ENCODE measurements at regions not wholly inside any gene's neighbourhood (a gene's known extent, or its start where the extent isn't known, plus 50 kb on each side); places are given as distances from the start of the nearest gene placed in this dataset.

- no peak for DNase-seq (ENCODE audit: low read depth in 4 of 4, low spot score in 3 of 4)
Observed at GRCh38 chr9:29701559-29701958, 2128.3 kb upstream of the C9orf72 start.

- no peak for DNase-seq (ENCODE audit: low read depth in 4 of 4, low spot score in 3 of 4)
Observed at GRCh38 chr9:29701971-29702370, 2128.7 kb upstream of the C9orf72 start.

GRCh38 chr9:29714860-29715259 is 2141.6 kb upstream of the C9orf72 start:
- DNase-seq (ENCODE audit: low read depth in 4 of 4, low spot score in 3 of 4), result no peak

GRCh38 chr9:29717631-29718030 is 2144.3 kb upstream of the C9orf72 start:
- DNase-seq (ENCODE audit: low read depth in 4 of 4, low spot score in 3 of 4), result no peak

- DNase-seq (ENCODE audit: low read depth in 4 of 4, low spot score in 3 of 4), result no peak
Observed at GRCh38 chr9:29730163-29730562, 2156.9 kb upstream of the C9orf72 start.

- no peak for DNase-seq (ENCODE audit: low read depth in 4 of 4, low spot score in 3 of 4)
Observed at GRCh38 chr9:29740518-29740917, 2167.2 kb upstream of the C9orf72 start.

- DNase-seq (ENCODE audit: low read depth in 4 of 4, low spot score in 3 of 4), result no peak
Observed at GRCh38 chr9:29741169-29741568, 2167.9 kb upstream of the C9orf72 start.

- DNase-seq (ENCODE audit: low read depth in 4 of 4, low spot score in 3 of 4), result no peak
Observed at GRCh38 chr9:29750062-29750461, 2176.8 kb upstream of the C9orf72 start.

- DNase-seq (ENCODE audit: low read depth in 4 of 4, low spot score in 3 of 4), result no peak
Observed at GRCh38 chr9:29751226-29751625, 2177.9 kb upstream of the C9orf72 start.

- DNase-seq (ENCODE audit: low read depth in 4 of 4, low spot score in 3 of 4), result no peak
Observed at GRCh38 chr9:29753638-29754037, 2180.4 kb upstream of the C9orf72 start.

- no peak for DNase-seq (ENCODE audit: low read depth in 4 of 4, low spot score in 3 of 4)
Observed at GRCh38 chr9:29769019-29769418, 2195.7 kb upstream of the C9orf72 start.

- DNase-seq (ENCODE audit: low read depth in 4 of 4, low spot score in 3 of 4), result no peak
Observed at GRCh38 chr9:29773676-29774075, 2200.4 kb upstream of the C9orf72 start.

GRCh38 chr9:29775491-29775890 is 2202.2 kb upstream of the C9orf72 start:
- no peak for DNase-seq (ENCODE audit: low read depth in 4 of 4, low spot score in 3 of 4)

GRCh38 chr9:29778281-29778849 is 2205.1 kb upstream of the C9orf72 start:
- no peak for DNase-seq (ENCODE audit: low read depth in 4 of 4, low spot score in 3 of 4)

- no peak for DNase-seq (ENCODE audit: low read depth in 4 of 4, low spot score in 3 of 4)
Observed at GRCh38 chr9:29793970-29794369, 2220.7 kb upstream of the C9orf72 start.

GRCh38 chr9:29796291-29796952 is 2223.1 kb upstream of the C9orf72 start:
- no peak for DNase-seq (ENCODE audit: low read depth in 4 of 4, low spot score in 3 of 4)

GRCh38 chr9:29798599-29798998 is 2225.3 kb upstream of the C9orf72 start:
- DNase-seq (ENCODE audit: low read depth in 4 of 4, low spot score in 3 of 4), result no peak

GRCh38 chr9:29799227-29799626 is 2225.9 kb upstream of the C9orf72 start:
- no peak for DNase-seq (ENCODE audit: low read depth in 4 of 4, low spot score in 3 of 4)

GRCh38 chr9:29800821-29801220 is 2227.5 kb upstream of the C9orf72 start:
- no peak for DNase-seq (ENCODE audit: low read depth in 4 of 4, low spot score in 3 of 4)

GRCh38 chr9:29802454-29802853 is 2229.2 kb upstream of the C9orf72 start:
- DNase-seq (ENCODE audit: low read depth in 4 of 4, low spot score in 3 of 4), result no peak

GRCh38 chr9:29806937-29807618 is 2233.8 kb upstream of the C9orf72 start:
- no peak for DNase-seq (ENCODE audit: low read depth in 4 of 4, low spot score in 3 of 4)

Data from right renal pelvis (tissue), 4 donors.